ENCODE measurements at regions not wholly inside any gene's neighbourhood (a gene's known extent, or its start where the extent isn't known, plus 50 kb on each side); places are given as distances from the start of the nearest gene placed in this dataset.

DNA sequence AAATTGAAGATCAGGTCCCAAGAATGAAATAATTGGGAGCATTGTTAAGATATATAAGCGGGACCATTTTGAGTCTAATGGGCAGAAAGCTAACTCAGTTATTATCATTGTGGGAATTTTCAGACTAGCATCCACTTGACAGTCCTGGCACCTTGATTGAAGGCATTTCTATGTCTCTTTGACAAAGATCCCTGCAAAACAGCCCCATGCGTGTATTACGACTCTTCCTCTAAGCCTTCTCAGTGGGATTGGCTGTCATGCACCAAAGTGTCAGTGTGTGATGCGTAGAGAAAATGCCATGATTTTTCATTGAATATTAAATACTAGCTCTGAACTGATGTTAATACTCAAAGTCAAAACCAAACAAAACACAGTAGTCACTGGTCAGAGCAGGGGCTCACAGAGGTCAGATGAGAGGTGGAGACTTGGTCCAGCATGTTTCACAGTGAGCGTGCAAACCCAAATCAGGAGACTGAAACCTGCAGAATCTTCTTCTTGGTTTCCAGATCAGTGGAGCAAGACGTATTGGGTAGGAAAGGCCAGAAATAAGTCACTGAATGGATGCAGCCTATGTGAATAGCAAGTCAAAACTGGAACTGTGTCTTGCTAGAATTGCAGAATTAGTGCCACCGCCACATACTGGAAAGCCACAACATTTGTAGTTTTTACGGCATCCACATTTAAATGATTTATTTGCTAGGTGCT lies 303.6 kb upstream of the AKR1E2 start:
- no peak for DNase-seq

DNA sequence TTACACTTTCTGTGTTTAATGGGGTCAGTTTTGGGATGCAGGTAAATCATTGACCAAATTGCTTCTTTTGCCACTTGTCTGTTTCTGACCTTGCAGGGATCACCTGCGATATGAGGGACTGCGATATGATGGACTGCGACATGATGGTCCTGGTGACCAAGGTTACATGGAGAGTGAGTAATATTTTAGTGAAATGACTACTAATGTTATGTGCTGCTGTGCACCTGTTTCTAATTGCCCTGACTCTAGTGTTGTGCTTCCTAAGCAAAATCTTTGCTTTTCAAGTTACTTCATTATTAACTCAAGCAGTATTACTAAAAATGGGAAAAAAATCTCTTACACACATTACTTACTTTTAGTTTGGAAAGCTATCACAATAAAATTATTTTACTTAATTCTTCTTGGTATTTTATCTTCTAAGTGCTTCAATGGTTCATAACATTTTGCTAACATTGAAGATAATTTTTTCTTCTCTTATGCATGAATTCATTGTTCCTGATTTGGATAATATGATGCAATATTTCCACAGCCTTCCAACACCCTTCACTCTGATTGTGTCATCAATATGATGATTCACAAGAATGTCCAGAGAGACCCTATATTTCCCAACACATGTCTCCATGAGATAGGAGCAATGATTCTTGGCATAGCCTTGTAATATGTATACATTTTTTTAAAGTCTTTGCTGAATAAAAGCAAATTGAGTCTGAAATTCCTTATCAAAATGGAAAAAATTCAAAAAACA lies 306.2 kb upstream of the AKR1E2 start:
- DNase-seq = no peak

DNA sequence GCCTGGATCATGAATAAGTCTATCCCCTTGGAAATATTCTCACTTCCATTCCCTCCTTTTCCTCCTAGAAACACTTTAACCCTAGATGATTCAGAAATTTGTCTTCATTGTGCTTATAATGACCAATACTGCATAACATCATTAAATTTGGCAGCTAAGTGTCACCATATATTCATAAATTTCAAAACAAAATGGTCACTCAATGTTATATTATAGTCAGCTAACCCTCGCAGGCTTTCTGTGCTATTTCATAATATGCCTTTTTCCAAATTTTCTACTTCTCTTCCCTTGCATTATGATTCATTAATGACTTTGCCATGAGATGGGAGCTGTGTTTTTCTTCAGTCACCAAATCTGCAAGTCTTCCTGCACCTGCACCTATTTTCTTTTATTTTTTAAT lies 308.3 kb upstream of the AKR1E2 start:
- no peak for DNase-seq

DNA sequence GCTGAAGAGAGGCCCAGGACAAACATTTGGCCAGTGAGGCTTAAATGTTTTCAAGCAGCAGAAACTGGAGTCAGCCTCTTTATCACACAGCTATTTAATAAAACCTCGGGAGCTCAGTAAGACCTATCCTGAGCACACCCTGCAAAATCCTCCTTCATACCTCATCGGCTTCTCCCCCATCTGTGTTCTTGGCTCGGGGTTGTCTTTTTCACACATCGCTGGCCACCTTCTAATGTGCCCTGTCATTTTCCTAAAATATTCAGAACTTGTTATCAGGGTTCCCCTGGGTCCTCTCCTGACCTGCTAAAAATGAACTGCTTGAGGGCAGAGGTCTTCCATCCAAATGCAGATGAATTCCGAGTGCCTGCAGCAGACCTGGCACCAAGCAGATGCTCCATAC lies 310.3 kb upstream of the AKR1E2 start:
- peak; percentile 90 for DNase-seq

DNA sequence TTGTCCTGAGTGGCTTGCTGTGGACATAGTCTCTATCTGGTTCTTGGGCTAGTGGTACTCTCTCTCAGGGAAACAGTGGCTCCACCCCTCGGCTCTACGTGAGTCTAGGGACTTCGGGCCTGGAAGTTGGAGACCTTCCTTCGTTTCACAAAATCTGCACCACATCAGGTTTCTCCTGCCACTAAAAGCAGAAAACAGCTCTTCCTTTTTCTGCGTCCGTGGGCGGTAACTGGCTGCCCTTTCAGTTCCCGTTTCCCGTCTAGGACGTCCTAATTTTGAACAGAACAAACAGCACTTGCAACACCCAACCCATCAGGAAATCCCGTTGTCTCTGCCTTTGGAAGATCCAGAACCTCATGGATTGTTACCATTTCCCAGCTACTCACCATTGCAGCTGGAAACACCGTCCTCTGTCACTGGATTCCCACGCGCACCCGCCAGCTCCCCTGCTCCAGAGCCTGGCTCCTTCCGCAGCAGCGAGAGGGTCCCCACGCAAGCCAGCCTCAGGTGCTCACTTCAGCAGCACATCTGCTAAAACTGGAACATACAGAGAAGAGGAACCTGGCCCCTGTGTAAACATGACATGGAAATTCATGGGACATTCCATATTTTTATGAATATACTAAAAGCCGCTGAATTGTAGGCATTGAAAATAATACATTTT lies 311.4 kb upstream of the AKR1E2 start:
- DNase-seq = no peak

DNA sequence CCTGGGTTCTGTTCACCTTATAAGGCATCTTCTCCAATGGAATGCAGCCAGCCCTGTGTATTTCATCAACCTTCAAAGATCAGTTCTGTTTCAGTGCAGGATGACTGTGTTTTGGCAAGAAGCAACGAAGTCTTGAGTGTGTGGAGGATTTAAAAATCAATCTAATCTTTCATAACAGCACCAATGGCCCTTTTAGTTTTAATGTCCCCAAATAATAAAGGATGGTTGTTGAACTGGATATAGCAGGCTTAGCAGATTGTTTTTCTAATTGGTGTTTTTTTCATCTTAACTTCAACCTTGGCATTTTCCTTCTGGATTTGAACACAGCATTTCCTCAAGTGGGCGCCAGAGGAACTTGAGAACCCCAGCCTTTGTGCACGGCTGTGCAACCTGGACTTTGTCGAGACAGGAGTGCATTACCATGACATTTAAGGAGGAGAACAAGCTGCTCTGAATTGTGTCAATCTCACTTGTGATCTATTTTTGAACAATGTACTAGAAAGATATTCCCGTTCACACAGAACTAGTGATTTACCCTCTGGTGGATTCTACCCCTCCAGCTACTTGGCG lies 313.3 kb upstream of the AKR1E2 start:
- DNase-seq = peak; percentile 55

DNA sequence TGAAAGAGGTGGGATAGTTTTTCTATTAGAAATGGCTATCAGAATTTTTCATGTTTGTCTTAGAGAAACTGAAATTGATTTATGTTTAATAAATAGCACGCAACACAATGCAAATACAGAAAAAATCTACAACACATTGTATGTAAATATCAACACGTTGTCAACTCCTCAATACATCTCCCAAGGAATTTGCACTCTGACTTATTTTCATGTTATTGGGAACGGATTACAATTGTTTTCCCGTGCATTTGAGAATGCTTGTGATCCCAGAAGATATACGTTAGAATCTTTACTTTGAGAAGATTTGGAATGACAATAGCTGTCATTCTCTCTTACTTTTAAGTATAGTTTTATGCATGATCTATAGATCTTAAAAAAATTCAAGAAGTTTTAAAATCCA lies 313.8 kb upstream of the AKR1E2 start:
- DNase-seq = no peak

DNA sequence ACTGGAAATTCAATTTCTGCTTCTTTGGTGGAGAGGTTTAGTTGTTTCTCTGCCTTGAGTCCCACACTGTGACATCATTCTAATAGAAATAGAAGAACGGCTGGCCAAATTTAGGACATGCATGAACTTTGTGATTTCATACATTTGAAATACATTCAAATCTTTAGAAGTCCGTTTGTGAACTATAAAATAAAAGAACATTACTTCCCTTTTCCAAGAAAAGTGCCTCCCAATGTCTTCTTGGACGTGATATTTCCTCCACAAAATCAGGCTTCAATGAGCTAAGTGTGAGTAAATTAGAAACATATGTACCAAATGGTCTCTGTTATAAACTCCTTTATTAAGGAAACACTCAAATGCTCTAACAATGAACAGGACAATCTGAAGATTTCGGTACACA lies 314.5 kb upstream of the AKR1E2 start:
- DNase-seq = no peak

DNA sequence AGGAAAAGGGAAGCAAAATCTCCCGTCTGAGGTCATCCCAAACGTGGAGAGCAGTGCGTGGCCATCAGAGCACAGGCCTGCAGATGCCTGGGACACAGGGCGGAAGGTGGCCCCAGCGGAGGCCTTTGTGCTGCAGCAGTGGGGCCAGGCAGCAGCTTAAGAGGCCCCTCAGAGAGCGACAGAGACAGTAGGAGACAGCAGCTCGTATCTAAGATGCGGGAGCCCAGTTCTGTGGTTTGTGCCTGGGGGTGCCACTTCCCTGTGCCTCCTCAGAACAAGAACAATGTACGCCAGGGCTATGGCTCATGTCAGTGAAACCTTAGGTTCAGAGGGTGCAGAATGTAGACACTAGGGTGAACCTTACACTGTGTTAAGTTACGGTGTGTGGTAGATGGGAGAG lies 316.6 kb upstream of the AKR1E2 start:
- DNase-seq = no peak

DNA sequence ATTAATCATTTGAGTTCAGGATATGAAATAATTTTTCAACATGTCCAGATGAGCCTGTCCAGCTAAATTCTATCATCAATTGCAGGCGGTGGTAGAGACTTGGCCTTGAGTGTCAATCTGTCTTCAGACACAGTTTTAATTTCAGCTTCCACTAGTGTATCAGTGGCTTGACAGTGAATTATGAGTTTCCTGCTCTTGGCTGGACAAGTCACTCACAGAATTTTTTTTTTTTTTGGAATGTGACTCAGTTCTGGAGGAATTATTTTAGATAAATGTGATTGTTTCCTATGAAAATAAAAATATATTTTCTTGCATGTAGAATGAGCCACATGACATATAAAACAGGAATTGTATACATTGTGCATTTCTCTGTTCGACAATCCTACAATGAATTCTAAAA lies 319.9 kb upstream of the AKR1E2 start:
- no peak for DNase-seq

DNA sequence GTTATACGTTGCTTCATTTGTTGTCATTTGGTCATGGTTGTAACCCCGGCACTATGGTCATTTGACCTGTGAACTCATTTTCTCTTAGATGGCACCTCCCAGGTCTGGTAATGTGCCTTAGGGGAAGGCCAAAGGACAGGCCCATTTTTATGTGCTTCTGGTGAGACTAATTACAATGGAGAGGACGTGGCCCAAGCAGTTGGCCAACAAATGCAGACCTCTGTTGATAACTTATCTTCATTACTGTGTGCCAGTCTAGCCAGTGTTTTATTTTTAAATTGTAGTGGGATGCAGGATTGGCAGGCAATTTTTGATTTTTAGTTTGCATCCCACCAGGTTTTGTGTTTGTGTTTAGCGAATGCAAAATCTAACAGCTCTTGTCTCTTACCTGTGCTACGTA lies 321.5 kb upstream of the AKR1E2 start:
- no peak for DNase-seq

DNA sequence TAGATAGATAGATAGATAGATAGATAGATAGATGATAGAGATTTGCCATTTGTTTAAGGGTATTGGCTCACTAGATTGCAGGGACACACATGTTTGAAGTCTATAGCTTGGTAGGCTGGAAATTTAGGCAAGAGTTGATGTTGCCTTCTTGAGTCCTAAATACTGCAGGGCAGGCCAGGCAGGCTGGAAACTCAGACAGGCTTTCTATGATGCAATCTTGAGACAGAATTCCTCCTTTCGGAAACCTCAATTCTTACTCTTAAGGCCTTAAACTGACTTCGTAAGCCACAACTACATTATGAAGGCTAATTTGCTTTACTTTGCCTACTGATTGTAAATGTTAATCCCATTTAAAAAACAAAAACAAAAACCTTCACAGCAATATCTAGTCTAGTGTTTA lies 322.9 kb upstream of the AKR1E2 start:
- no peak for DNase-seq

DNA sequence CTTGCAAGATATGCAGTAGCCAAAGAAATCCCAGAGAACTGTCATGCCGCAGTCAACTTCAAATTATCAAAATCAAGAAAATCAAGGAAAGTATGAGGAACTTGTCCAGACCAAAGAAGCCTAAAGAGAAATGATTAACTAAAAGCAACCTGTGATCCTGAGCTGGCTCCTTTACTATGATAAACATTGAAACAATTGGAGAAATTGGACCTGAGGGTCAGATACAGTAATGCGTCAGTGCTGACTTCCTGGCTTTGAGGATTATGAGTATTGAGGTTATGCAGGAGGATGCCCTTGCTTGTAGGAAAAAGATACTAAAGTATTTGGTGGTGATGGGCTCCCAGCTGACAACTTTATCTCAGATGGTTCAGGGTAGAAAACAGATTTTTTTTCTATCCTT lies 324.7 kb upstream of the AKR1E2 start:
- DNase-seq = no peak

DNA sequence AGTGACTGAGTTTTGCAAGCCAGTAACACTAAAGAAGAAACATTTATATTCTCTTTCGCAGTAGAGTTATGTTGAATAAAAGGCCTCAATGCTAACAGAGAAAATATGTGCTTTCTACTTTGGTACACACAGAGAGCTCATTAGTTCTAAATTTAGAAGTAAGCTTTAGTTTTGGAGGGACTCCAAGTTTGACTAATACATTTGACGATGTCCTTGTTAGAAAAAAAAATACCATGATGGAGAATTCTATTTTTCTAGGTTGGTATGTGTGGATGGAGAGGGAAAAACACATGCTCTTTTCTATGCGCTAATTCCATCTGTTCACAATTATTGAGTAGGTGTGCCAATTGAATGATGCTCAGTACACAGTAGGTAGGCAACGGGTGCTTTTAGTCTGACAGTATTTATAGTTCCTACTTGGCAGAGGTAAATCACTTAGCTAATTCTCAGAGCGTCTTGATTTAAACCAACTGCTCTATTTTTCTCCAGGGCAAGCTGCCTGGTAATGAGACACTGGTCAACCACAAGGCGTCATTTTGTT lies 327.2 kb upstream of the AKR1E2 start:
- DNase-seq = peak; percentile 96

DNA sequence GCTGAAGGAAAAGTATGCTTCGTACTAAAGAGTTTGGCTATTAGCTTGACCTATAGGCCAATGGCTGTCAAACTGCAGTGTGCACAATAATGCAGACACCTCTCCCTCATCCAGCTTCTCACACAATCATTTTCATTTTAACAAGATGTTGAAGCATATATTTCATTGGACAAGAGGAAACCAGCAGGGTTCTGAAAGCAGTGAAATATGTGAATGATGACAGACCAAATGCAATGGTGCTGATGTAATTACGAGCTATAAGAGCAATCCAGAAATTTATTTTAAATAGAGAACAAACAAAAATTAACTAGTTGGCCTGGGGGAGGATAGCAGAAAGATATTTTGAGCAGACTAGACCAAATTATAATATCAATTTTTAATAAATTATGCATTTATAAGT lies 331.5 kb upstream of the AKR1E2 start:
- DNase-seq = no peak

DNA sequence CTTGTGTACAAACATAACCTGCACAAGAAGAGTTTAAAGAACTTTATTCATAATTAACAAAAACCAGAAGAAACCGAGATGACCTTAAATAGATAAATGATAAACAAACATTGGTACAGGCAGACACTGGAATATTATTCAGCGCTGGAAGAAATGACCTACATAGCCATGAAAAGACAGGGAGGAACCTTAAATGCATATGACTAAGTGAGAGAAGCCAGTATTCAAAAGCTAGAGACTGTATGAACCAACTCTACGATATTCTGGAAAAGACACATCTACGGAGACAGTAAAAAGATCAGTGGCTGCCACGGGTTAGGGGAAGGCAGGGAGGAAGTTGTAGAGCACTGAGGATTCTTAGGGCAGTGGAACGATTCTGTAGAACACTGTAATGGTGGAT lies 333.8 kb upstream of the AKR1E2 start:
- DNase-seq = no peak

DNA sequence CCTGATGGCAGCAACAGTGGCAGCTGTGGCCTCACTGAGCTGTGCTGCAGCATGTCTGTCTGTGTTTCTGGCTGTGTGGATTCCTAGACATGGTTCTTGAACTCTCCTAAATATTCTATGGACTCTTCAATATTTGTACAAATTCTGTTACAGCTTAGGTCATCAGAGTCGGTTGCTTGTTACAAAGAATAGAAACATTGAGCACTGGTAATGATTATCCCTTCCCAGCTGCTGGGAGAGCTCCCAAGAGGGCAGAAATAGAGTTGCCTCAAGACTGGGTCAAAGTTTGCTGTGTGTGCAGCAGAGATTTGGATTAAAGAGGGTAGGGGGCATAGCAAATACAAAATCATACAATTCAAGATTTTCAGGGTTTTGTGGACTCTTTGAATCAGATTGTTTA lies 337.1 kb upstream of the AKR1E2 start:
- no peak for DNase-seq

DNA sequence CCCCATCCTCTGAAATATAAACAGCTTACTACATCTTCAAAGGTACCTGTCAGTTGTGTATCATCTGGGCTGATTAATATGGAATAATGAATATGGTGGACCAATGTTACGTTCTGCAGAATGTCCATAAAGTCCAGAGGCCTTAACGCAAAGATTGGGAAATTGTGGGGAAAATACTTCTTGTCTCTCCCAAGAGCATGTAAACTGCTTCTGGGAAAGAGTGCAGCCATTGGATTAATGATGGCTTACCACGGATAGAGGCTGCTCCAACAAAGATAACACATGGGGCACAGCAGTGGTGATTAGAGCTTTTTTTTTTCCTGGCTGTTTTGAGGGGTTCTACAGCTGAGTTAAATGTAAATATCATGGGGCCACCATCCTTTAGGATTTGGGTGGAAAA lies 340.4 kb upstream of the AKR1E2 start:
- DNase-seq = no peak

DNA sequence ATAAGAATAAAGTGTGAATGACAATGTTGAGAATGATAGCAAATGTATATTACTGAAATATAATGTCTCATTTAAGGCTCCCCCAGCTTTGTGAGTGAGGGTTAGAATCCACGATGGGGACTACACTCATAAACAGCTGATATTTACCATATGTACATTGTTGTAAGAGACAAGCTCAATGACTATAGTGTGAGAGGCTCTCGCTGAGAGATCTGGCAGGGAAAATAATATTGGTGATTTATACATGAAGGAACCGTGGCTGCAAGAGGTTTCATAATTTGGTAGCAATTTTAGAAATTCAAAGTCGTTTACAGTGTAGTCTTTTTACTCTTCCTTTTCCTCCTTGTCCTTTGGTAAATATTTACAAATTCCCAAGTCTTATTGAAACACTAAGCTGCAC lies 342.2 kb upstream of the AKR1E2 start:
- DNase-seq = no peak

DNA sequence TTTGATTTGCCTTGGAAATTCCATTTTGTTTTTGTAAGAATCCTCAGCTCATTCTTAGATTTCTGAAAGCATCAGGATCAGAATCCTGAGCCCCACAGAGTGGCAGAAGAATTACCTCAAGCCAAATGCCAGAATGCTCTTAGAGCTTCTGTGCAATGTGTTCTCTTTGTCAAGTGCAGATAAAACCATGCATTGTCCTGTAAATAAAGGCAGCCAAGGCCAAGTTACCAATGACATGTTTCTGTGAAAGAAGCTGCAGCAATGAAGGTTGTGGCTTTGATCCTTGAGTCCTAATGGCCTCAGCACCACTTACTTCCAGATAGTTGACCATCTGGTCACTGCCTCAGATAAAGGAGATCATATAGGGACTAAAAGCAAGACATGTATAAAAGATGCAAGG lies 343.3 kb upstream of the AKR1E2 start:
- no peak for DNase-seq

DNA sequence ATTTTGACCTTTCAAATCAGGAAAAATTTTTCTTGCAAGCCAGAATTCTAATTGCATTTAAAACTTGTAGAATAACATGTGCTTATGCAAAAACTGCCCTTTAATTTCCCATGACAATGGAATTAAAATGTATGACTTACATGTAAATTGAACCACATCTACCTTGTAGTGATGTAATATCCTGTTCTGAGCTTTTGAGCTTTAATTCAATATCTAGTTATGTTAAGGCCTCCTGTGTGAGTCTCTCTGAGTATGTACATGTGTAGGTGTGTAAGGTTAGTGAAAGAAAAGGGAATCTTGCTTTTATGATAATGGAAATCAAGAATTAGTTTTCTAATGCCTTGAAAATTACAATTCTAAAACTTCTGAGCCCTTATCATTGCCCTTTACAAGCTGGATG lies 344.8 kb upstream of the AKR1E2 start:
- DNase-seq = no peak

DNA sequence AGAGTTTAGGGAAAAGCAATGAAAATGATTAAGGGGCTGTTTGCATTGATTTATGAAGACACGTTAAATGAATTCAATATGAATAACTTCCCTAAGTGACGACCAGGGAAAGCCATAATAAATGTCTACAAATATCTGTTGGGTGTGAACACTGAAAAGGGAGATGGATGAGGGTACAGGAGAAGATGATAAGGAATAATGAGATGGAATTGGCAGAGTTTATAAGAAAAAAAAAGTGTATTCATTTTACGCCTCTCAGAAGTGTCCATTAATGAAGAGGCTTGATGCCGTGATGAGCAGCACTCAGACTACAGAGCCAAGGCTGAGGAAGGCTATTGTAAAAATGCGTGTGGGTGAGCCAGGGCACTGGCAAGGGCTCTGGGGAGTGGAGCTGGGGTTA lies 346.7 kb upstream of the AKR1E2 start:
- no peak for DNase-seq

DNA sequence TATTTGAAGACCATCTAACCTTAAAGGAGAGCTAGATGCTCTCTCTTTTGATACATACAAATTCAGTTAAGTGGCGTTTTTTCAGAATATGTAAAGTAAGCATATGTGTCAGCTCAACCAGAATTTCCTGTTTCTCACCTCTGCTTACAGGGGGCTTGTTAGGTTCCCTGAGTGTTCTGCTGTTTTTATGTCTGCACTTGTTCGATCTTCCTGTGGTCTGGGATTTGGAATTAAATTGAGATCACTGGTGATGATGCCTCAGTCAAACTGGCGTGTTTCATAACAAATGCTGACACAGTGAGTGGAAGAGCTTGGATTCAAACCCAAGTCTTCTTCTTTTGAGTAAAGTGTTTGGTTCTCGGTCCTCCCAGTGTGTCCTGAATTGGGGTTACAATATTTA lies 348.3 kb upstream of the AKR1E2 start:
- no peak for DNase-seq

All from NCI-H446 treated with DMSO at 0.1 percent for 48 hours (cell line).